ENCODE measurements at regions not wholly inside any gene's neighbourhood (a gene's known extent, or its start where the extent isn't known, plus 50 kb on each side); places are given as distances from the start of the nearest gene placed in this dataset.
"Not testable (repeated sequence)": the region's sequence is repeated elsewhere in the genome, so short reads cannot be mapped to it uniquely, and the experiment has no call there.

GRCh38 chr4:65227628-65228027 is 442.7 kb downstream of the EPHA5 start:
- H3K4me3 ChIP-seq (ENCODE audit: low read length), result no peak overlapping the region
- TF ChIP-seq CTCF (conservative IDR thresholded peaks at IDR 0.05; ENCODE audit: low read depth, low read length), result no peak
- DNase-seq (ENCODE audit: low read depth), result no peak

GRCh38 chr4:65223601-65224000 is 446.7 kb downstream of the EPHA5 start:
- TF ChIP-seq CTCF (conservative IDR thresholded peaks at IDR 0.05; ENCODE audit: low read depth, low read length), result no peak
- H3K4me3 ChIP-seq (ENCODE audit: low read length), result no peak overlapping the region
- no peak for DNase-seq (ENCODE audit: low read depth)

- not testable (repeated sequence) for DNase-seq (ENCODE audit: low read depth); H3K4me3 ChIP-seq (ENCODE audit: low read length)
Measured at GRCh38 chr4:65223074-65223473, 447.2 kb downstream of the EPHA5 start.

GRCh38 chr4:65217179-65217578 is 453.1 kb downstream of the EPHA5 start:
- no peak for TF ChIP-seq CTCF (conservative IDR thresholded peaks at IDR 0.05; ENCODE audit: low read depth, low read length)
- no peak for DNase-seq (ENCODE audit: low read depth)
- H3K4me3 ChIP-seq (ENCODE audit: low read length), result no peak overlapping the region

GRCh38 chr4:65202853-65203236 is 467.4 kb downstream of the EPHA5 start:
- TF ChIP-seq CTCF (conservative IDR thresholded peaks at IDR 0.05; ENCODE audit: low read depth, low read length), result no peak
- H3K4me3 ChIP-seq (ENCODE audit: low read length), result no peak overlapping the region
- no peak for DNase-seq (ENCODE audit: low read depth)

GRCh38 chr4:65202165-65202852 is 468.0 kb downstream of the EPHA5 start:
- H3K4me3 ChIP-seq (ENCODE audit: low read length), result no peak overlapping the region
- no peak for TF ChIP-seq CTCF (conservative IDR thresholded peaks at IDR 0.05; ENCODE audit: low read depth, low read length)
- no peak for DNase-seq (ENCODE audit: low read depth)

GRCh38 chr4:65195666-65196065 is 474.6 kb downstream of the EPHA5 start:
- no peak for DNase-seq (ENCODE audit: low read depth)
- no peak for TF ChIP-seq CTCF (conservative IDR thresholded peaks at IDR 0.05; ENCODE audit: low read depth, low read length)

More at GRCh38 chr4:65195666-65196065, 474.6 kb downstream of the EPHA5 start:
- no peak overlapping the region for H3K4me3 ChIP-seq (ENCODE audit: low read length)
